B cell (primary cell): ENCODE measurements at regions not wholly inside any gene's neighbourhood (a gene's known extent, or its start where the extent isn't known, plus 50 kb on each side); places are given as distances from the start of the nearest gene placed in this dataset.

Experiments used
- ATAC-seq: fragments of 200-7000 bp; cut with Tn5 transposase; one replicate; pipeline ENCODE4 v1.10.0; 2021; ENCODE audit warnings: low read depth, mild to moderate bottlenecking, moderate number of reproducible peaks, moderate library complexity
- CTCF ChIA-PET: fragments of 350-600 bp; sonication (Branson Sonifier 250); formaldehyde crosslinking; loops from one replicate; lab custom pipeline; 2021; ENCODE audit warnings: antibody characterized with exemption, inconsistent platforms; lab: Charles Lee
- POLR2A ChIA-PET: fragments of 350-600 bp; sonication (Branson Sonifier 250); formaldehyde crosslinking; loops from one replicate; lab custom pipeline; 2021; ENCODE audit warnings: antibody characterized with exemption; lab: Charles Lee
- DNase-seq: peaks from one replicate; pipeline ENCODE4 v3.0.0; 2013
- H2AFZ ChIP-seq: 2 replicates; pipeline ENCODE4 v1.6.1; 2012; ENCODE audit warnings: mild to moderate bottlenecking, low read depth, low read length; ENCODE audit not compliant: insufficient read depth, poor library complexity, severe bottlenecking
- H3K27ac ChIP-seq, 2 donors: 1 replicate in 1 of 2; 2 replicates in 1 of 2; pipeline ENCODE4 v1.5.1; 2012 to 2013; ENCODE audit warnings: low read length in 2 of 2, mild to moderate bottlenecking in 2 of 2, moderate library complexity in 1 of 2
- H3K27me3 ChIP-seq, 4 experiments: fragments of 200-600 bp in 1 of 4; sonication (generic) in 1 of 4; replicated peaks in 1 of 4; 1 replicate in 2 of 4; 2 replicates in 2 of 4; pipeline versions ENCODE4 v1.6.1 to v1.7.0; 2013 to 2016; ENCODE audit warnings: low read length in 3 of 4, mild to moderate bottlenecking in 2 of 4, mixed read lengths in 1 of 4, moderate library complexity in 1 of 4; ENCODE audit not compliant: insufficient read depth in 4 of 4, control insufficient read depth in 3 of 4; ENCODE audit errors: control extremely low read depth in 1 of 4
- H3K36me3 ChIP-seq, 2 experiments: replicated peaks in 1 of 2; 1 replicate in 1 of 2; 2 replicates in 1 of 2; pipeline versions ENCODE4 v1.6.1 to v1.7.1; 2013; ENCODE audit warnings: low read length in 1 of 2; ENCODE audit not compliant: insufficient read depth in 2 of 2, control insufficient read depth in 1 of 2; ENCODE audit errors: control extremely low read depth in 1 of 2, extremely low read depth in 1 of 2
- H3K4me1 ChIP-seq, 2 donors: fragments of 200-600 bp in 1 of 2; sonication (generic) in 1 of 2; 1 replicate in 1 of 2; 2 replicates in 1 of 2; pipeline versions ENCODE4 v1.5.1 to v1.6.1; 2013 to 2017; ENCODE audit warnings: low read length in 2 of 2; ENCODE audit not compliant: control insufficient read depth in 2 of 2, insufficient read depth in 2 of 2
- H3K4me2 ChIP-seq: replicated peaks from 2 replicates; pipeline ENCODE3; 2012; ENCODE audit warnings: mild to moderate bottlenecking, low read depth, low read length; ENCODE audit not compliant: poor library complexity, severe bottlenecking
- H3K4me3 ChIP-seq, 5 experiments: fragments of 200-600 bp in 1 of 5; sonication (generic) in 1 of 5; 1 replicate in 3 of 5; 2 replicates in 2 of 5; pipeline versions ENCODE4 v1.5.1 to v1.7.0; 2011 to 2016; ENCODE audit warnings: low read length in 4 of 5, mild to moderate bottlenecking in 4 of 5, low read depth in 2 of 5, control low read depth in 1 of 5, moderate library complexity in 1 of 5; ENCODE audit not compliant: insufficient read depth in 1 of 5; ENCODE audit errors: control extremely low read depth in 1 of 5, extremely low read depth in 1 of 5
- H3K79me2 ChIP-seq: fragments of 200-600 bp; sonication (generic); one replicate; pipeline ENCODE4 v1.6.0; 2016; ENCODE audit warnings: low read length; ENCODE audit not compliant: control insufficient read depth, insufficient read depth
- H3K9ac ChIP-seq: fragments of 200-600 bp; sonication (generic); 2 replicates; pipeline ENCODE4 v1.6.1; 2017; ENCODE audit warnings: mild to moderate bottlenecking, low read length, moderate library complexity
- H3K9me3 ChIP-seq, 3 donors: one replicate each; pipeline versions ENCODE4 v1.6.1 to v1.7.1; 2013; ENCODE audit warnings: low read length in 2 of 3; ENCODE audit not compliant: control insufficient read depth in 2 of 3, insufficient read depth in 1 of 3; ENCODE audit errors: control extremely low read depth in 1 of 3
- H4K20me1 ChIP-seq: 2 replicates; pipeline ENCODE4 v1.6.0; 2012; ENCODE audit warnings: mild to moderate bottlenecking, low read length; ENCODE audit not compliant: insufficient read depth, control insufficient read depth, poor library complexity, severe bottlenecking
- H3K27ac Mint-ChIP-seq: one replicate; pipeline ENCODE4 v1.8.0; 2021; ENCODE audit warnings: mixed read lengths
- H3K27me3 Mint-ChIP-seq: one replicate; pipeline ENCODE4 v1.8.0; 2021; ENCODE audit warnings: mixed read lengths
- H3K4me1 Mint-ChIP-seq: one replicate; pipeline ENCODE4 v1.8.0; 2021; ENCODE audit warnings: mixed read lengths
- H3K4me3 Mint-ChIP-seq: one replicate; pipeline ENCODE4 v1.8.0; 2021; ENCODE audit warnings: mixed read lengths
- H3K9me3 Mint-ChIP-seq: one replicate; pipeline ENCODE4 v1.8.0; 2022; ENCODE audit warnings: mixed read lengths; ENCODE audit not compliant: insufficient read depth
- CTCF ChIP-seq: fragments of 200-600 bp; IDR thresholded peaks from one replicate; pipeline ENCODE4 v1.8.0; 2022; ENCODE audit warnings: antibody characterized with exemption, mild to moderate bottlenecking
- EZH2 ChIP-seq: IDR thresholded peaks from 2 replicates; pipeline ENCODE4 v1.6.1; 2012; ENCODE audit warnings: borderline replicate concordance, low read depth, mild to moderate bottlenecking, moderate library complexity, low read length; ENCODE audit not compliant: insufficient read depth, poor library complexity, severe bottlenecking
- WGBS: methylation state at CpG from one replicate; pipeline ENCODE4 v1.1.5; 2013; ENCODE audit warnings: missing lambda C conversion rate; ENCODE audit not compliant: insufficient coverage; 5-methylcytosine and 5-hydroxymethylcytosine counted together
- intact Hi-C: fragments of 100-400 bp; cut with micrococcal nuclease; formaldehyde crosslinking; loops from one replicate; pipeline ENCODE4 v1.10.0; 2022

- Histone ChIP-seq H3K36me3 (no peaks in the 10 kb centered on the region), H2AFZ (no peak overlapping the region), H3K4me2 (no peak overlapping the region), H3K9me3 (peaks cover 0 to 1% (median 0%) of the 10 kb centered on the region in 3 donors), H3K27me3 (no peaks in the 10 kb centered on the region), H3K79me2 (no peaks in the 10 kb centered on the region), H4K20me1 (no peaks in the 10 kb centered on the region), H3K4me3 (no peak overlapping the region), H3K4me1 (no peaks in the 10 kb centered on the region), H3K9ac (no peak overlapping the region), H3K27ac (no peak overlapping the region)
- ATAC-seq (no peak), DNase-seq (no peak)
- ChIA-PET CTCF (no interaction called here), POLR2A (no interaction called here)
- peaks cover 10% of the 10 kb centered on the region for H3K9me3 Mint-ChIP-seq
- no peak overlapping the region for H3K27ac Mint-ChIP-seq
- no peak for TF ChIP-seq CTCF
- no peak for TF ChIP-seq EZH2
- no peaks in the 10 kb centered on the region for H3K4me1 Mint-ChIP-seq
- H3K4me3 Mint-ChIP-seq, result no peak overlapping the region
- intact Hi-C loops, result no loop called here
- H3K27me3 Mint-ChIP-seq, result no peaks in the 10 kb centered on the region
These were observed 526.1 kb upstream of the FLRT2 start for GRCh38 chr14:85003805-85004204.

GRCh38 chr14:85009506-85009905, 520.4 kb upstream of the FLRT2 start:
- no peaks in the 10 kb centered on the region for H3K4me1 Mint-ChIP-seq
- ATAC-seq, result no peak
- peaks cover 8% of the 10 kb centered on the region for H3K9me3 Mint-ChIP-seq
- ChIA-PET POLR2A (no interaction called here), CTCF (no interaction called here)
- Histone ChIP-seq H3K4me1 (no peaks in the 10 kb centered on the region), H3K9ac (no peak overlapping the region), H3K36me3 (no peaks in the 10 kb centered on the region), H3K27ac (no peak overlapping the region), H3K9me3 (peaks cover 0 to 4% (median 2%) of the 10 kb centered on the region in 3 donors), H3K79me2 (no peaks in the 10 kb centered on the region), H3K4me3 (no peak overlapping the region), H4K20me1 (no peaks in the 10 kb centered on the region), H2AFZ (no peak overlapping the region), H3K4me2 (no peak overlapping the region), H3K27me3 (no peaks in the 10 kb centered on the region)
- H3K27me3 Mint-ChIP-seq, result no peaks in the 10 kb centered on the region
- WGBS, result 95% methylated on average over 7 of the region's 7 CpGs
- no peak overlapping the region for H3K4me3 Mint-ChIP-seq
- intact Hi-C loops, result no loop called here
- no peak for DNase-seq
- TF ChIP-seq EZH2 (no peak), CTCF (no peak)
- H3K27ac Mint-ChIP-seq, result no peak overlapping the region
